Kidney (tissue), 13 donors: ENCODE measurements at regions not wholly inside any gene's neighbourhood (a gene's known extent, or its start where the extent isn't known, plus 50 kb on each side); places are given as distances from the start of the nearest gene placed in this dataset.

Source experiments
- DNase-seq, 5 donors: peaks; one replicate each; pipeline ENCODE4 v3.0.0-alpha.2; 2013 to 2020
- FAIRE-seq: peaks from 2 replicates; lab custom pipeline; 2012; peaks lifted over from hg19 to GRCh38; lab: Jason Lieb, UNC
- H3K27ac ChIP-seq, 2 donors: one replicate each; pipeline ENCODE4 v1.7.0; 2013; ENCODE audit warnings: low read depth in 2 of 2, low read length in 2 of 2, inconsistent platforms in 1 of 2
- H3K27me3 ChIP-seq: one replicate; pipeline ENCODE4 v1.7.1; 2013; ENCODE audit warnings: low read length, inconsistent platforms; ENCODE audit not compliant: control insufficient read depth, insufficient read depth
- H3K36me3 ChIP-seq, 3 donors: one replicate each; pipeline versions ENCODE4 v1.7.0 to v1.7.1; 2013; ENCODE audit warnings: low read length in 3 of 3, control low read depth in 1 of 3, inconsistent platforms in 1 of 3; ENCODE audit not compliant: insufficient read depth in 3 of 3, control insufficient read depth in 2 of 3
- H3K4me1 ChIP-seq, 3 donors: one replicate each; pipeline versions ENCODE4 v1.7.0 to v1.7.1; 2013; ENCODE audit warnings: low read length in 3 of 3, inconsistent platforms in 1 of 3, low read depth in 1 of 3; ENCODE audit not compliant: control insufficient read depth in 2 of 3, insufficient read depth in 2 of 3
- H3K4me3 ChIP-seq, 3 donors: one replicate each; pipeline versions ENCODE4 v1.7.0 to v1.8.1; 2013; ENCODE audit warnings: low read length in 3 of 3, control low read depth in 1 of 3, inconsistent platforms in 1 of 3
- H3K9ac ChIP-seq, 3 donors: one replicate each; pipeline versions ENCODE4 v1.7.0 to v1.7.1; 2013; ENCODE audit warnings: low read length in 3 of 3, control low read depth in 1 of 3, inconsistent platforms in 1 of 3
- H3K9me3 ChIP-seq, 3 donors: one replicate each; pipeline versions ENCODE4 v1.7.0 to v1.7.1; 2013; ENCODE audit warnings: low read length in 3 of 3, control low read depth in 1 of 3, inconsistent platforms in 1 of 3; ENCODE audit not compliant: control insufficient read depth in 2 of 3, insufficient read depth in 1 of 3
- intact Hi-C: fragments of 100-400 bp; cut with DNase I; formaldehyde crosslinking; loops from one replicate; pipeline ENCODE4 v1.11.1; 2022
- TF ChIP-seq, protein P1 (sequence below): IDR thresholded peaks from 3 replicates; pipeline ENCODE4 v1.5.1; 2012; ENCODE audit warnings: mild to moderate bottlenecking, moderate library complexity, borderline replicate concordance; ENCODE audit not compliant: insufficient read depth; ENCODE audit errors: extremely low read depth
- donor health status: control.
- donor health status: control.
- donor health status: control.
- donor health status: control.
- donor health status: control.
- donor health status: DM: yes; HTN: yes; CAD: no.
- donor health status: Normal renal cell carcinoma (clear cell type).

DNA sequence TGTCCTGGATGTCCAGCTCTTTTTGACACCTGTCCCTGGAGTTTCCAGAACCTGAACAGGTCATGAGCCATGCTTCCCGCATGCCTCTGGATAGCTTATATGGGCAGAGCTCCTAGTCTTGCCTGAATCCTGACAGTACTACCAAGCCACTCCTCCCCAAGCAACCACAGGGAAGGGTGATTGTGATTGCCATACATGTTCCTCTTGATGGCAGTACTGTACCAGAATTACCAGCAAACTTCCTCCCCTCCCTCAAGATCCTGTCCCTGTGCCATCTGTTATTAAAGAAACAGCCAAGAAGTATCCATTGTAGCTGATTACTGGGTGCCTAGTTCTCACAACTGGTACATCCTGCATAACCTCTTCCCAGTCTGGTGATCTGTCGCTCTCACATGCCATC lies 264.3 kb upstream of the AGTR2 start:
- Histone ChIP-seq H3K36me3 (no peaks in the 10 kb centered on the region), H3K4me1 (no peaks in the 10 kb centered on the region), H3K27ac (no peak overlapping the region), H3K27me3 (peaks cover 28% of the 10 kb centered on the region), H3K9me3 (no peaks in the 10 kb centered on the region), H3K9ac (no peak overlapping the region), H3K4me3 (no peak overlapping the region)
- TF ChIP-seq, protein P1, sequence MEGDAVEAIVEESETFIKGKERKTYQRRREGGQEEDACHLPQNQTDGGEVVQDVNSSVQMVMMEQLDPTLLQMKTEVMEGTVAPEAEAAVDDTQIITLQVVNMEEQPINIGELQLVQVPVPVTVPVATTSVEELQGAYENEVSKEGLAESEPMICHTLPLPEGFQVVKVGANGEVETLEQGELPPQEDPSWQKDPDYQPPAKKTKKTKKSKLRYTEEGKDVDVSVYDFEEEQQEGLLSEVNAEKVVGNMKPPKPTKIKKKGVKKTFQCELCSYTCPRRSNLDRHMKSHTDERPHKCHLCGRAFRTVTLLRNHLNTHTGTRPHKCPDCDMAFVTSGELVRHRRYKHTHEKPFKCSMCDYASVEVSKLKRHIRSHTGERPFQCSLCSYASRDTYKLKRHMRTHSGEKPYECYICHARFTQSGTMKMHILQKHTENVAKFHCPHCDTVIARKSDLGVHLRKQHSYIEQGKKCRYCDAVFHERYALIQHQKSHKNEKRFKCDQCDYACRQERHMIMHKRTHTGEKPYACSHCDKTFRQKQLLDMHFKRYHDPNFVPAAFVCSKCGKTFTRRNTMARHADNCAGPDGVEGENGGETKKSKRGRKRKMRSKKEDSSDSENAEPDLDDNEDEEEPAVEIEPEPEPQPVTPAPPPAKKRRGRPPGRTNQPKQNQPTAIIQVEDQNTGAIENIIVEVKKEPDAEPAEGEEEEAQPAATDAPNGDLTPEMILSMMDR: no peak
- DNase-seq (no peak), FAIRE-seq (no peak)
- intact Hi-C loops: no loop called here

DNA sequence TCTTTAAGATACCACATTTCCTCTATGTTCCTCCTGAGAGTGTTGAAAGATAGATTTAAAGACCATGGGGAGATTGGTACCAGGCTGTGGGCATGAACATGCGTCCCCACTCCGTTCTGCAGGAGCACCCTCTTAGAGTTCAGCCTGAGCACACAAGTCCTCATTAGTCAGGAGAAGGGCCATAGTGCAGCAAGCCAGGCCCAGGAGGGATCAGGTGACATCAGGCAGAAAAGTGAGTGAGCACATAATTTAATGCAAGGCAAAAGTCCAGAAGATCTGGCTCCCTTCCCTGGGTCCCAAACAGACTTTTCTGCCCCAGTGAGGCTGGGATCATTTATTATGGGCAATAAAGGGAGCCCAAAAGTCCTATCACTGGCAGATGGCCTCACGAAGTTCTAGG lies 263.7 kb upstream of the AGTR2 start:
- Histone ChIP-seq H3K27ac (no peak overlapping the region), H3K4me1 (no peaks in the 10 kb centered on the region), H3K9ac (no peak overlapping the region), H3K9me3 (no peaks in the 10 kb centered on the region), H3K36me3 (no peaks in the 10 kb centered on the region), H3K4me3 (no peak overlapping the region), H3K27me3 (peaks cover 31% of the 10 kb centered on the region)
- TF ChIP-seq, protein P1: no peak
- DNase-seq (no peak), FAIRE-seq (no peak)
- intact Hi-C loops: no loop called here

DNA sequence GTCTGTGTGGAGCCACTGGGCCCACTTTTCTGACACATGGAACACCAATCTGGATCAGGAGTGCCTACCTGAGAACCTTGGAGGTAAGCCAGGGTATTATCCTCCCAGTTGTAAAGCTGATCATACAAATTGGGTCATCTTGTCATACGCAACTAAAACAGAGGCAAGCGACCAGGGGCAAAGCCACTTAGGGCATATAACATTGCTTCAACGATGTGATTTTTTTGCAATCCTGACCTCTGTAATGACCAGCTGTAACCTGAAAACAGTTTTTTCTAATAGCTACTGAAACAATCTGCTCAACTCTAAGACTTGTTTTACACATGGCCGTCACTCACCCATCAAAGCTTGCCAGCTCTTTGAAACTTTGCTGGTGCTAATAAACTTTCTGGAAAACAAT lies 261.5 kb upstream of the AGTR2 start:
- no peak for FAIRE-seq

GRCh38 chrX:115911967-115912366 lies 258.6 kb upstream of the AGTR2 start:
- Histone ChIP-seq H3K4me1 (no peaks in the 10 kb centered on the region), H3K4me3 (no peak overlapping the region), H3K27ac (no peak overlapping the region), H3K36me3 (no peaks in the 10 kb centered on the region), H3K27me3 (peaks cover 25% of the 10 kb centered on the region), H3K9me3 (no peaks in the 10 kb centered on the region), H3K9ac (no peak overlapping the region)
- TF ChIP-seq, protein P1: no peak
- DNase-seq (no peak), FAIRE-seq (no peak)
- intact Hi-C loops: no loop called here

More for the DNA sequence above, 261.5 kb upstream of the AGTR2 start:
- H3K4me3 ChIP-seq: no peak overlapping the region
- peaks cover 31% of the 10 kb centered on the region for H3K27me3 ChIP-seq
- H3K36me3 ChIP-seq: no peaks in the 10 kb centered on the region
- no peak for DNase-seq
- no peak overlapping the region for H3K9ac ChIP-seq
- TF ChIP-seq, protein P1: no peak
- no peaks in the 10 kb centered on the region for H3K4me1 ChIP-seq
- H3K27ac ChIP-seq: no peak overlapping the region
- intact Hi-C loops: no loop called here
- no peaks in the 10 kb centered on the region for H3K9me3 ChIP-seq
